Upper lobe of left lung (tissue), 4 donors: ENCODE measurements at regions not wholly inside any gene's neighbourhood (a gene's known extent, or its start where the extent isn't known, plus 50 kb on each side); places are given as distances from the start of the nearest gene placed in this dataset.

ENCODE experiments used
- EP300 ChIP-seq, 4 donors: sonication (generic); formaldehyde crosslinking; IDR thresholded peaks; one replicate each; pipeline ENCODE4 v1.5.1; 2017; ENCODE audit warnings: antibody characterized with exemption in 4 of 4, control low read depth in 2 of 4
- POLR2A ChIP-seq, 4 donors: fragments of 450-650 bp; IDR thresholded peaks; one replicate each; pipeline ENCODE4 v1.5.1; 2016 to 2017; ENCODE audit warnings: antibody characterized with exemption in 4 of 4, mild to moderate bottlenecking in 2 of 4
- POLR2AphosphoS5 ChIP-seq, 2 donors: sonication (generic); formaldehyde crosslinking; IDR thresholded peaks; one replicate each; pipeline ENCODE4 v1.5.1; 2017; ENCODE audit warnings: antibody characterized with exemption in 2 of 2
- TF ChIP-seq, protein P1 (sequence below), 6 experiments: fragments of 450-650 bp in 4 of 6; fragments of 200-600 bp in 2 of 6; sonication (generic) in 2 of 6; IDR thresholded peaks; one replicate each; pipeline ENCODE4 v1.5.1; 2016 to 2019; ENCODE audit warnings: antibody characterized with exemption in 6 of 6

DNA sequence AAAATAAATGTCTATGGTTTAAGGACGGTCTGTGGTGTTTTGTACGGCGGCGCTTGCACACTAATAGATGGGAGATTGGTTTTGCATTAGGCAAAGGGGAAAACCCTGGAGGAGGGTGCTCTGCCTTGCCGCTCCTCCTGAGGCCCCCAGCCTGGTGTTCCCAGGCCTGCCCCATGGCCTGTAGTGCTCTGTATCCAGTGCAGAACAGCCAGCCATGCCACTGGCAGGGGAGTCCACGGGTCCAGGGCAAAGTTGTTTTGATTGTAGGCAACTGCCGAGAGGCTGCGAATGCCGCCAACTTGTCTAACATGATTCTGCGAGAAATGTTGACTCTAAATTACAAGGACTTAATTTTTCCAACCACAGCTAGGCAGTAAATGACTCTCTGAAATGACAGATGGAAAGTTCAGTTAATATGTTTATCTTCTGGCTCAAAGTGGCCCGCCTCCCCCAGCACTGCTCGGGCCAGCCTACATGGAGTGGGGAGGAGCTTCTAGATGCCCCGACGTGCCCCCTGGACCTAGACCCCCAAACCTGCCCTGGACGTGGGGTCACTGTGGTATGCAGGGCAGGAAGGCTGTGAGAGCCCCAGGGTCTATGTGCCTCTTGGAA, 104.6 kb upstream of the GDF10 start:
- TF ChIP-seq POLR2AphosphoS5 (IDR thresholded peaks at IDR 0.05) (no peak), POLR2A (IDR thresholded peaks at IDR 0.05) (no peak), EP300 (IDR thresholded peaks at IDR 0.05) (no peak)
- TF ChIP-seq, protein P1, sequence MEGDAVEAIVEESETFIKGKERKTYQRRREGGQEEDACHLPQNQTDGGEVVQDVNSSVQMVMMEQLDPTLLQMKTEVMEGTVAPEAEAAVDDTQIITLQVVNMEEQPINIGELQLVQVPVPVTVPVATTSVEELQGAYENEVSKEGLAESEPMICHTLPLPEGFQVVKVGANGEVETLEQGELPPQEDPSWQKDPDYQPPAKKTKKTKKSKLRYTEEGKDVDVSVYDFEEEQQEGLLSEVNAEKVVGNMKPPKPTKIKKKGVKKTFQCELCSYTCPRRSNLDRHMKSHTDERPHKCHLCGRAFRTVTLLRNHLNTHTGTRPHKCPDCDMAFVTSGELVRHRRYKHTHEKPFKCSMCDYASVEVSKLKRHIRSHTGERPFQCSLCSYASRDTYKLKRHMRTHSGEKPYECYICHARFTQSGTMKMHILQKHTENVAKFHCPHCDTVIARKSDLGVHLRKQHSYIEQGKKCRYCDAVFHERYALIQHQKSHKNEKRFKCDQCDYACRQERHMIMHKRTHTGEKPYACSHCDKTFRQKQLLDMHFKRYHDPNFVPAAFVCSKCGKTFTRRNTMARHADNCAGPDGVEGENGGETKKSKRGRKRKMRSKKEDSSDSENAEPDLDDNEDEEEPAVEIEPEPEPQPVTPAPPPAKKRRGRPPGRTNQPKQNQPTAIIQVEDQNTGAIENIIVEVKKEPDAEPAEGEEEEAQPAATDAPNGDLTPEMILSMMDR (IDR thresholded peaks at IDR 0.05) = no peak
